EL (cell line): ENCODE measurements at regions not wholly inside any gene's neighbourhood (a gene's known extent, or its start where the extent isn't known, plus 50 kb on each side); places are given as distances from the start of the nearest gene placed in this dataset.
"Not testable (repeated sequence)": the region's sequence is repeated elsewhere in the genome, so short reads cannot be mapped to it uniquely, and the experiment has no call there.

Source experiments
- DNase-seq: peaks from one replicate; pipeline ENCODE4 v3.0.0-alpha.2; 2016

- no peak for DNase-seq
These were observed 605.5 kb downstream of the RBFOX1 start for GRCh38 chr16:7938175-7938574.

DNA sequence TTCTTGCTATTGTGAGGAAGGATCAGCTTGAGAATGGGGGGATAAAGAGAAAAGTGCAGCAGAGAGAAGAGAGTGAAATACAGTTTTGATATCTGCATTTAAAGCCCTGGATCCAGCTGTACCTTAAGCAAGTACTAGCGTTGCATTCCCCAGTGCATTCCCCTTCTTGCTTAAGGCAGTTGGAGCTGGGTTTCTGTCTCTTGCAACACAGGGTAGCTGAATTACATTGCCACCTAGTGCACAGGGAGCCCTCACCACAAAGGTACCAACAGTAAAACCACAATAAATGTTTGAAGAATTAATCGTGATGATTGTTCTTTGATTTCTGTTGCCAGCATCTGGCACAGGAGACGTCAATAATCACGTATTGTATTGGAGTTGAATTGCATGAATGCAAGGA lies 588.7 kb downstream of the RBFOX1 start:
- DNase-seq = no peak

DNA sequence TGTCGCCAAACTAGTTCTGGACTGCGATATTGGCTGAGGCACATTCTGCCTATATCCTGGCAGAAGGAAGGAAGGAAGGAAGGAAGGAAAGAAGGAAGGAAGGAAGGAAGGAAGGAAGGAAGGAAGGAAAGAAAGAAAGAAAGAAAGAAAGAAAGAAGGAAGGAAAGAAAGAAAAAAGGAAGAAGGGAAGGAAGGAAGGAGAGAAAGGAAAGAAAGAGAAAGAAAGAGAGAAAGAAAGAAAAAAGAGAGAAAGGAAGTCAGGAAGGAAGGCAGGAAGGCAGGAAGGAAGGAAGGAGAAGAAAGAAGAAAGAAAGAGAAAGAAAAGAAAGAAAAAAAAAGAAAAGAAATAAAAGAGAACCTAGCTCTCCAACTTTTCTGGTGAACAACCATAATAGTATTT lies 587.1 kb downstream of the RBFOX1 start:
- no peak for DNase-seq

DNA sequence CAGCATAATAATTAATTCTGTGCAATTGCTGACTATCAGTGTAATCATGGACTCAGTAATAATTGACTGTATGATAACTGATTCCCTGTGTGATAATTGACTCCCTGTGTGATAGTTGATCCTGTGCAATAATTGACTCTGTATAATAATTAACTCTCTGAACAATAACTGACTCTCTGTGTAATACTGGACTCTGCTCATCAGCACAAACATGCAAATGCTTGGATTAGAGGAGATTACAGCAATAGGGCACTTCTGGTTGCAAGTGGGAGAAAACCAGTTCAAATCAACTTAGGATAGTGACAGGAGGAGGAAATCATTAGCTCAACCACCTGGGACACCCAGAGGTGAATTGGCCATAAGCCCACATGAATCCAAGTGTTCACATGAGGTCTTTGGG lies 582.1 kb downstream of the RBFOX1 start:
- no peak for DNase-seq

GRCh38 chr16:7912132-7912531 lies 579.5 kb downstream of the RBFOX1 start:
- DNase-seq = no peak

DNA sequence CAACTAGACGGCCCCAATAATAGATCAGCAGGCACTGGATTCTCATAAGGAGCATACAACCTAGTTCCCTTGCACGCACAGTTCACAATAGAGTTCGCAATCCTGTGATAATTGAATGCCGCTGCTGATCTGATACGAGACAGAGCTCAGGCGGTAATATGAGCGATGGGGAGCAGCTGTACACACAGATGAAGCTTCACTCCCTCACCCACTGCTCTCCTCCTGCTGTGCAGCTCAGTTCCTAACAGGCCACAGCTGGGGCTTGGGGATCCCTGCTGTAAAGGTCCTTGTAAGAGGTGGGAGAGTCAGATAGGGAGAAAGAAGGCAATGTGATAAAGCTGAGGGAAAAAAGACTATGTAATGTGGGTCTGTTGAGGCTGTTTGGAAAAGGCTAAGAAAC lies 577.5 kb downstream of the RBFOX1 start:
- no peak for DNase-seq

GRCh38 chr16:7888411-7888810 lies 555.8 kb downstream of the RBFOX1 start:
- DNase-seq = no peak

GRCh38 chr16:7887316-7887715 lies 554.7 kb downstream of the RBFOX1 start:
- no peak for DNase-seq

DNA sequence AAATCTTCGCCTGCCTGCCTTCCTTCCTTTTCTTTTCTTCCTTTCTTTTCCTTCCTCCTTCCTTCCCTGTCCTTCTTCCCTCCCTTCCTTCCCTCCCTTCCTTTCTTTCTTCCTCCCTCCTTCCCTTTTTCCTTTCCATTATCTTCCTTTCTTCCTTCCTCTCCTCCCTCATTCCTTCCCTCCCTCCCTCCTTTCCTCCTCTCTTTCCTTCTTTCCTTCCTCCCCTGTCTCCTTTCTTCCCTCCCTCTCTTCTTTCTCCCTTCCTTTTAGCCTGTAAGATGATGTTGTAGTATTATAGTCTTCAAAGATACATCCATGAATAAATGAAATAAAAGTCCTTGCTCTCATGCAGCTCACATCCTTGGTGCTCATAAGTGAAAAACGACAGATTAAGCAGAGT lies 539.3 kb downstream of the RBFOX1 start:
- no peak for DNase-seq

- DNase-seq = no peak
These were observed 538.7 kb downstream of the RBFOX1 start for GRCh38 chr16:7871371-7871770.

DNA sequence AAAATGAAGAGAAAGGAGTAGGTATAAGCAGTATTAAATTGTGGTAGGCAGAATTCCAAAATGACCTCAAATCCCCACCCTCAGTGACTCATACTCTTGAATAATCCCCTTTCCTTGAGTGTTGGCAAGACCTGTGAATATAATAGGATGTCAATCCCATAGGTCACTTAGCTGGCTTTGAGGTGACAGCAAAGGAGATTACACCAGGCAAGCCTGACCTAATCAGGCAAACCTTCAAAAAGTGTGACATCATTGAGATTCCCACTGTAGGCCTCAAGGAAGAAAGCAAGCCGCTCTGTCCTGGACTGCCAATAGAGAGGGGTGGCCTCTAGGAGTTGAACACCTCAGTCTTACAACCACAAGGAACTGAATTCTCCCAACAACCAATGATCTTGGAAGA lies 535.2 kb downstream of the RBFOX1 start:
- DNase-seq = no peak

DNA sequence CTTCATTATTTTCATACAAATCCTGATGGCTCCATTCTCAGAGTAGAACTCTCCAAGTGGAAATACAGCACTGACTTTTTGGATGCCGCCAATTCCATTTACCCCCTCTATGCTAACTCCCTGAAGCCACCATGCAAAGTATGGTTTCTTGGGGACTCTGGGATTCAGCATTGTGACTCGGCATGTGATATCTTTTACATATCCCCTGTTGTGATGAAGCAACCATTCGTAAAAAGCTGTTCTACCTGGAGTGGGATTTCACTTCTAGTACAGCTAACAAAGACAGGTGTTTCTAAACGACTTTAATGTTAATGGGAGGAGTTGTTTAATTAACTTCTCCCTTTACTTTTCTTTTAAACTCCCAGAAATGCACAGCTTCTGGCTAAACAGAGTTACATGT lies 533.5 kb downstream of the RBFOX1 start:
- DNase-seq = no peak

DNA sequence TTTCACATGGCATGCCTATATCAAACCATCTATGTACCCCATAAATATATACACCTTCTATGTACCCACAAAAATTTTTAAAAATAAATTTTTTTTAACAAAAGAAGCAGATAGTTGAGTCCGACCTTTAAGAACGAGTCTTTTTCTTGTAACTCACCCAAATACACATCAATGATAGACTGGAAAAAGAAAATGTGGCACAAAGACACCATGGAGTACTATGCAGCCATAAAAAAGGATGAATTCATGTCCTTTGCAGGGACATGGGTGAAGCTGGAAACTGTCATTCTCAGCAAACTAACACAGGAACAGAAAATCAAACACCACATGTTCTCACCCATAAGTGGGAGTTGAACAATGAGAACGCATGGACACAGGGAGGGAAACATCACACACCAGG lies 532.7 kb downstream of the RBFOX1 start:
- DNase-seq = not testable (repeated sequence)

DNA sequence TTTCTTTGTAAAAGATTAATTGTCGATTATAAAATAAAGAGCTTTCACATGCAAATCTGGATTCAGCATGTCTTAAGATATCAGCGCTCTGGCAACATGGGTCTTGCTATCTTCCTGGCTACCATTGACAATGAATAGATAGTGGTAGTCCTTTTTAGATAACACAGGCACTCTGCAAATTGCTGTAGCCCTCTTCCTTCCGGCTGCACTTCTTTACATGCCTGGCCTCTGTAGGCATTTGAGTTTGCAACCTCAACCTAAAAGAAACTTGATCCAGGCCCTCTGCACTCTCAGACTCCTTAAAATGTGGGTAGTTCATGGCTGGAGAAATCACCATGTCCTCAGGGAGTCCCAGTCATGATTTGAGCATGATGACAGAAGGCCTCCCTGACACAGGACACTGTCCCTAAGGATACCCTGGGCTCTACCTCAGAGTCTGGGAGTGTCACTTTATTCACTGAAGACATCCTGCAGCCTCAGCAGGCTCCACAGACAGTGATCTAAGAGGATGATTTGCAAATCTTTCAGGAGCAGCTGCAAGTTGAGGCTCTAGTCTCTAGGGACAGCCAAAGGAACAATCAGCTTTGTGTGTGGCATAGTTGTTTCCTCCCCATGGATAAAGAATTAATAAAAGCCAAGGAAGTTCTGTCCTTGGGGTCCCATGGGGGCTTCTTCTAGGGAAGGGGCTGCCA lies 529.4 kb downstream of the RBFOX1 start:
- DNase-seq = no peak

- DNase-seq = no peak
These were observed 520.6 kb downstream of the RBFOX1 start for GRCh38 chr16:7853197-7853596.

DNA sequence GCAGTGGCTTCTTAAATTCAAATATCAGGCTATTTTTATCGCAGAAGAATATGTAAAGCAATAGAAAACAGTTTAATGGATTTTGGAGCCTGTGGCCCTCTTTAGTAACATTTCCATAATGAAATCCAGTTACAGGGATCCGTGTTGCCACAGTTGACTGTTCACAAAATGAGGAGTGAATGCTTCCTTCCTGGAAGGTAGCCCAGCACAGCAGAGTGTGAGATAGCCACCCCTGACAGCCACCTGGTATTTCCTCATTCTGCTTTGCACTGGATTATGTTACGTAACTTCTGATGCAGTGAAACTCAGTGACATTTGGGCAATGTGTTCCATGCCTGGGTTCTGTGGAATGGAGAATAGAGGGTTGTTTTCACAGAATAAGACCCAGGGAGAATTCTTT lies 517.2 kb downstream of the RBFOX1 start:
- DNase-seq = no peak

GRCh38 chr16:7843261-7843660 lies 510.6 kb downstream of the RBFOX1 start:
- DNase-seq = no peak

GRCh38 chr16:7839568-7839967 lies 506.9 kb downstream of the RBFOX1 start:
- DNase-seq = no peak

DNA sequence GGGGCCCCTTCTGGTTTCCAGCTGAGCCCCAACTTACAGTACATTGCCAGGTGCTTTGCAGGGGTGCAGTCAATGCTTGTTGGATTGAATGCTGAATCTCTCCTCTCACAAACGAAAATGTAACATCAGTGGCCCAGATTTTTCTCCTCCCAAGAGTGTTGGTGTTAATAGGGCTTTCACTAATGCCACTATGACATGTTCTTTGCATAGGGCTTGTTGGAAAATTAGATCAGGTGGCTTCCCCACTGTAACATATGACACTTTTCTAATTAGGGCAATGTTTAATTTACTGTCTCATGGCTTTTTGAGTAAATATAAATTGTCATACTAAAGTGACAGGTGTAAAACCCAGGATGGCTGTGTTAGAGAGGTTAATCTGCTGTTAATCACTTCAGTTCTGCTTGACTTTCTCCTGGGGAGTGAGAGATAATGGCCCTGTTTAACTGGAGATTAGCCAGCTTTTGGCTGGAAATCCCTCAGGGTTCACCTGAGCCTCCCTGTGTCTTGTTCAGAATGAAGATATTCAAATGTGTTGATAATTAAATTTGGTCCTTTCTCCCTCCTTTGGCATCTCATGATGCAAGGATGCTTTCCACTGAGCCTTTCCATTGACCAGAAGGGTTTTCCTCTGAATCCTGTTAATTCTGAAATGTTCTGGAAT lies 502.3 kb downstream of the RBFOX1 start:
- no peak for DNase-seq

DNA sequence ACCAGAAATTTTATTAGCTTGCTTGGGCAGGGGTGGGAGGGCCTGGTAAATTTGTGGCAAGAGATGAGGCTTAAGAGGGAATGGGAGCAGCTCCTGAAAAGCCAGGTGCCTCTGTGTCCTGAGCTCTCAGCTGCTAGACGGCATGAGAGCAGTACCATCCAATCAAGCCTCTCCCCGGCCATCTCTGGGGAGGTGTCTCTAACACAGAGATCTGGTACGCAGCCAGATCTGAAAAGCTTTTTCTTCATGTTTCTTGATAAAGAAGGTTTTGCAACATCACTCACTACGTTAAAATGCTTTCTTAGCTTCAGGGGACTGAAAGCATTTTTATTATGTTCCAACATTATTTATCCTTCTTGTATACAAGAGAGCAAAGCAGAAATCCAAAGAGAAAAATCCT lies 488.2 kb downstream of the RBFOX1 start:
- no peak for DNase-seq

- no peak for DNase-seq
These were observed 473.2 kb downstream of the RBFOX1 start for GRCh38 chr16:7805686-7806396.

DNA sequence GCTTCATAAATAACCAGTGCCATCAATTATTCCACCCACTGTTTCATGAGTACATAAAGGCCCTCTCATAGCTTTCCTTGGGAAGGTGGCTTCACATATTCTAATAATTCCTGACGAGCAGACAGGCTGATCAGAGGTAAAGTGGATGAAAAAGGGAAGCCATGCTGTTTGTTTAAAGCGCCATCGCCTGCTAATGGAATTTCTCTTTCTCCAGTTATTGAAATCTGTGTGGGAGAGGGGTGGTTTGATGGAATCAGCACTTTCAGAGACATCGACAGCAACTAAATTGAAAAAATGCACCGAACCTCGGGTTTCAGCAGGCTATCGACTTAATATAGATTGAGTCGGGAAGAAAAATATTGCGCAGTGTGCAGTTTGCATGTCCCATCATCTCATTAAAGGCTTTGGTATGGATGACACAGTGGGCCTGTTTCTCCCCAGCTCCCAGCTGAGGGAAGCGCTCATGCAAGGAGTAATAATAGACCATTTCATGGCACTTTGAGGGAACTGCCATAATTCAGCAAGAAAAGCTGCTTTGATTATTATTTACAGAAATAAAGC lies 472.1 kb downstream of the RBFOX1 start:
- no peak for DNase-seq

DNA sequence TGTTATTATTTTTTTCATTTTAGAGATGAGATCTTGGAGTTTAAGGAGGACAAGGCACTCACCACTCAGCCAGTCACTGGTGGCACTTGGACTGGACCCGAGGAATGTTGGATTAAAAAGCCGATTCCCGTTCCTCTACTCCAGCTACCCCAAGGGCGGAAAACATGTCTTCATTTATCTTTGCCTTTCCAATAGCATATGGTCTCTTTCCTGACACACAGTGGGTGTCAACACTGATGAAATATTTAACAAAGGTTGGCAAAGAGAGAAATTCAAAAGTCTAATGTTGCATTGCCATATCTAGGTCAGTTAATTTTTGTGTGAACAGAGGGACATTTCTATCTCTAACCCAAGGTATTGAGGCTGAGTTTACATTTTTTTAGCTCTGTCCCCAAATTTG lies 459.7 kb downstream of the RBFOX1 start:
- no peak for DNase-seq

GRCh38 chr16:7791028-7791590 lies 458.5 kb downstream of the RBFOX1 start:
- no peak for DNase-seq
